ENCODE measurements at regions not wholly inside any gene's neighbourhood (a gene's known extent, or its start where the extent isn't known, plus 50 kb on each side); places are given as distances from the start of the nearest gene placed in this dataset.
A peak's percentile ranks its signal among the peaks of the same experiment; 100 is the strongest.

- in situ Hi-C loops (cut with HindIII; ENCODE audit: low pct_ligation_motif_present, low sequenced_read_pairs): no loop called here
- no peak for TF ChIP-seq CTCF (IDR thresholded peaks at IDR 0.05; ENCODE audit: low read depth, low read length, missing control alignments)
- Histone ChIP-seq H3K27me3 (replicated peaks) (no peaks in the 10 kb centered on the region), H3K4me3 (ENCODE audit: low read depth, low read length) (no peak overlapping the region), H3K36me3 (replicated peaks) (no peaks in the 10 kb centered on the region), H3K27ac (no peak overlapping the region)
- DNase-seq: no peak
Observed at GRCh38 chr12:107978641-107979040, 150.4 kb upstream of the WSCD2 start.

GRCh38 chr12:107983756-107984472 lies 145.2 kb upstream of the WSCD2 start:
- in situ Hi-C loops (cut with HindIII; ENCODE audit: low pct_ligation_motif_present, low sequenced_read_pairs): no loop called here
- no peaks in the 10 kb centered on the region for H3K36me3 ChIP-seq (replicated peaks)
- peak; percentile 20 for DNase-seq
- no peaks in the 10 kb centered on the region for H3K27me3 ChIP-seq (replicated peaks)
- no peak overlapping the region for H3K27ac ChIP-seq
- H3K4me3 ChIP-seq (ENCODE audit: low read depth, low read length): no peak overlapping the region
- TF ChIP-seq CTCF (IDR thresholded peaks at IDR 0.05; ENCODE audit: low read depth, low read length, missing control alignments): no peak

- in situ Hi-C loops (cut with HindIII; ENCODE audit: low pct_ligation_motif_present, low sequenced_read_pairs): no loop called here
- no peak overlapping the region for H3K4me3 ChIP-seq (ENCODE audit: low read depth, low read length)
- H3K27ac ChIP-seq: no peak overlapping the region
- no peak for TF ChIP-seq CTCF (IDR thresholded peaks at IDR 0.05; ENCODE audit: low read depth, low read length, missing control alignments)
- no peaks in the 10 kb centered on the region for H3K27me3 ChIP-seq (replicated peaks)
- H3K36me3 ChIP-seq (replicated peaks): no peaks in the 10 kb centered on the region
- DNase-seq: no peak
Observed at GRCh38 chr12:107984973-107985372, 144.1 kb upstream of the WSCD2 start.

DNA sequence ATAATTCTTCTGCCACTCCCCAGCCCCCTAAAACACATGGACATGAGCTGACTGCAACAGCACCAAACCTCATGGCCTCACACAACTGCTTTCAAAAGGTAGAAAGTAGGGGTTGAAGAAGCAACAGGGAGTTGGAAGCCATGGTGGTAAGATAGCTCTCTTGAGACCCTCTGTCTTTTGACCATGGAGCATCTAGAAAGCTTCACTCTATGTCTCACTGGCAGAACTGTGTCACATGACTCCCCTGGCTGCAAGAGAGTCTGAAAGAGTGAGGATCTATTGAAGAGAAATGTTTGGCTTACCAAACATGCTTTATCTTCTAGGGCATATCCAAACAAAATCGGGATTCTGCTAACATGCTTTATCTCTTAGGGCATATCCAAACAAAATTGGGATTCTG lies 142.9 kb upstream of the WSCD2 start:
- Histone ChIP-seq H3K36me3 (replicated peaks) (no peaks in the 10 kb centered on the region), H3K4me3 (ENCODE audit: low read depth, low read length) (no peak overlapping the region), H3K27me3 (replicated peaks) (no peaks in the 10 kb centered on the region), H3K27ac (no peak overlapping the region)
- no peak for TF ChIP-seq CTCF (IDR thresholded peaks at IDR 0.05; ENCODE audit: low read depth, low read length, missing control alignments)
- DNase-seq: no peak
- in situ Hi-C loops (cut with HindIII; ENCODE audit: low pct_ligation_motif_present, low sequenced_read_pairs): no loop called here

DNA sequence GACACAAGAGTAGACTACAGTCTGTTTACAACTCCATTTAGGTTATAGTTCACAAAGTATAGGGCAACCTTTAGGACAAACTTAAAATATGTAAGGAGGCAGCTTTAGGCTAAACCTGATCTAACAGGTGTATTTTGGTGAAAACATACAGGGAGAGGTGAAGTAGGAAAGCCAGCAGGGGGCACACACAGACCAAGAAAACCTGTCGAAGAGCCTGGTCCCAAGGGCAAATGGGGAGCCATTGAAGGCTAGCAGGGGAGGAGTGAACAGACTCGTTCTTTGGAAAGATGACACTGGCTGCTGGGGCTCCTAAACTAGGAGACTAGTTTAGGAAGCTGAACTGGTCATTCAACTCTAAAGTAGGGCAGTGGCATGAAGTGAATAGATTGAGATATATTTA lies 138.8 kb upstream of the WSCD2 start:
- in situ Hi-C loops (cut with HindIII; ENCODE audit: low pct_ligation_motif_present, low sequenced_read_pairs): no loop called here
- DNase-seq: peak; percentile 1
- Histone ChIP-seq H3K27ac (no peak overlapping the region), H3K36me3 (replicated peaks) (no peaks in the 10 kb centered on the region), H3K27me3 (replicated peaks) (no peaks in the 10 kb centered on the region), H3K4me3 (ENCODE audit: low read depth, low read length) (no peak overlapping the region)
- TF ChIP-seq CTCF (IDR thresholded peaks at IDR 0.05; ENCODE audit: low read depth, low read length, missing control alignments): peak; percentile 34

- Histone ChIP-seq H3K36me3 (replicated peaks) (no peaks in the 10 kb centered on the region), H3K27me3 (replicated peaks) (no peaks in the 10 kb centered on the region), H3K27ac (no peak overlapping the region), H3K4me3 (ENCODE audit: low read depth, low read length) (no peak overlapping the region)
- in situ Hi-C loops (cut with HindIII; ENCODE audit: low pct_ligation_motif_present, low sequenced_read_pairs): no loop called here
- TF ChIP-seq CTCF (IDR thresholded peaks at IDR 0.05; ENCODE audit: low read depth, low read length, missing control alignments): no peak
- DNase-seq: no peak
Observed at GRCh38 chr12:107992029-107992428, 137.1 kb upstream of the WSCD2 start.

Measured in brain microvascular endothelial cell (primary cell).